Osteocyte (in vitro differentiated cells): ENCODE measurements at regions not wholly inside any gene's neighbourhood (a gene's known extent, or its start where the extent isn't known, plus 50 kb on each side); places are given as distances from the start of the nearest gene placed in this dataset.
"Not testable (repeated sequence)": the region's sequence is repeated elsewhere in the genome, so short reads cannot be mapped to it uniquely, and the experiment has no call there.

Experiments
- DNase-seq: peaks from one replicate; pipeline ENCODE4 v3.0.0; 2021; ENCODE audit warnings: mixed read lengths; ENCODE audit not compliant: unreplicated experiment; ENCODE audit errors: extremely low spot score
- H3K27ac Mint-ChIP-seq: one replicate; pipeline ENCODE4 v1.8.0; 2021; ENCODE audit warnings: mild to moderate bottlenecking, mixed read lengths; ENCODE audit not compliant: unreplicated experiment
- H3K27me3 Mint-ChIP-seq: one replicate; pipeline ENCODE4 v1.8.0; 2021; ENCODE audit warnings: mixed read lengths; ENCODE audit not compliant: unreplicated experiment
- H3K36me3 Mint-ChIP-seq: one replicate; pipeline ENCODE4 v1.8.0; 2021; ENCODE audit warnings: mixed read lengths; ENCODE audit not compliant: unreplicated experiment
- H3K4me1 Mint-ChIP-seq: one replicate; pipeline ENCODE4 v1.8.0; 2021; ENCODE audit warnings: mixed read lengths; ENCODE audit not compliant: unreplicated experiment
- H3K4me3 Mint-ChIP-seq: one replicate; pipeline ENCODE4 v1.8.0; 2021; ENCODE audit warnings: mild to moderate bottlenecking, moderate library complexity, mixed read lengths; ENCODE audit not compliant: unreplicated experiment
- H3K9me3 Mint-ChIP-seq: one replicate; pipeline ENCODE4 v1.8.0; 2021; ENCODE audit warnings: mixed read lengths; ENCODE audit not compliant: unreplicated experiment
- TF ChIP-seq, protein P1 (sequence below): fragments of 200-600 bp; sonication (generic); IDR thresholded peaks from 2 replicates; pipeline ENCODE4 v1.5.0; 2021; ENCODE audit warnings: antibody characterized with exemption, mild to moderate bottlenecking, moderate library complexity

DNA sequence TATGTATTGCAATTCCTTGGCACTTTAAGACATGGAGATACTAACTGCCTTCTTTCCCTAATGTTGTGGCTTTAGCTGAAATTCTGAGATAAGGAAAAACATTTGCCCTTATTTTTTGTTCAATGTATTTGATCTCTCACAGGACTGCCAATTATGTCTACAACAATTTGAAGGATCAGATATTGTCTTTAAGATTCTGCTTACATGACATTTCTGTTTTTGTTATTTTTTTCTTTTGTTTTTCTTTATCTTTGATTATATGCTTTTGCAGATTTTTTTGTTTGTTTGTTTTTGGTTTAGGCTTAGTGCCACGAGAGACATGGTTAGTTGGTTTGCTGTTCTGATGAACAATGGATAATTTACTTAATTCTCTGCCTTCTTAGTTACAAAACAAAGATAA is 303.3 kb downstream of the TECRL start:
- TF ChIP-seq, protein P1, sequence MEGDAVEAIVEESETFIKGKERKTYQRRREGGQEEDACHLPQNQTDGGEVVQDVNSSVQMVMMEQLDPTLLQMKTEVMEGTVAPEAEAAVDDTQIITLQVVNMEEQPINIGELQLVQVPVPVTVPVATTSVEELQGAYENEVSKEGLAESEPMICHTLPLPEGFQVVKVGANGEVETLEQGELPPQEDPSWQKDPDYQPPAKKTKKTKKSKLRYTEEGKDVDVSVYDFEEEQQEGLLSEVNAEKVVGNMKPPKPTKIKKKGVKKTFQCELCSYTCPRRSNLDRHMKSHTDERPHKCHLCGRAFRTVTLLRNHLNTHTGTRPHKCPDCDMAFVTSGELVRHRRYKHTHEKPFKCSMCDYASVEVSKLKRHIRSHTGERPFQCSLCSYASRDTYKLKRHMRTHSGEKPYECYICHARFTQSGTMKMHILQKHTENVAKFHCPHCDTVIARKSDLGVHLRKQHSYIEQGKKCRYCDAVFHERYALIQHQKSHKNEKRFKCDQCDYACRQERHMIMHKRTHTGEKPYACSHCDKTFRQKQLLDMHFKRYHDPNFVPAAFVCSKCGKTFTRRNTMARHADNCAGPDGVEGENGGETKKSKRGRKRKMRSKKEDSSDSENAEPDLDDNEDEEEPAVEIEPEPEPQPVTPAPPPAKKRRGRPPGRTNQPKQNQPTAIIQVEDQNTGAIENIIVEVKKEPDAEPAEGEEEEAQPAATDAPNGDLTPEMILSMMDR: no peak
- Mint-ChIP-seq H3K36me3 (no peaks in the 10 kb centered on the region), H3K27ac (no peak overlapping the region), H3K9me3 (no peaks in the 10 kb centered on the region), H3K4me1 (no peaks in the 10 kb centered on the region), H3K4me3 (no peak overlapping the region), H3K27me3 (peaks cover 6% of the 10 kb centered on the region)
- DNase-seq: no peak

DNA sequence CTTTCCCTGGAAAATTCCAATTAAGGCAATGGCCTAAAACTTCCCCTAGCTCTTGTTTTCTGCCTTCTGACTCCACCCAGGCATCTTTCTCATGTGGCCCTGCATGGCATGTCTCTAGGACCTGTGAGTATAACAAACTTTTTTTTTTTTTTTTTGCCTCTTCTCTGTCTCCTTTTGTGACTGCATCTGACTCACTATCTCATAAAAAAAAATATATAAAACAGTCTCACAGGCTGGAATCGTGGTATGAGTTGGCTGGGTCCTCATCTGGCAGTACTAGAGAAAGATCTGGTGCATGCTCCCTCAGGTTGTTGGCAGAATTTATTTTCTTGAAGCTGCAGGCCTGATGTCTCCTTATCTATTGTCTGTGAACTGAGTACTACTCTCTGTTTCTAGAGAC is 313.9 kb downstream of the TECRL start:
- TF ChIP-seq, protein P1: no peak
- H3K9me3 Mint-ChIP-seq: no peaks in the 10 kb centered on the region
- H3K36me3 Mint-ChIP-seq: no peaks in the 10 kb centered on the region
- H3K27ac Mint-ChIP-seq: no peak overlapping the region
- no peaks in the 10 kb centered on the region for H3K4me1 Mint-ChIP-seq
- H3K27me3 Mint-ChIP-seq: no peaks in the 10 kb centered on the region
- H3K4me3 Mint-ChIP-seq: no peak overlapping the region
- DNase-seq: no peak

DNA sequence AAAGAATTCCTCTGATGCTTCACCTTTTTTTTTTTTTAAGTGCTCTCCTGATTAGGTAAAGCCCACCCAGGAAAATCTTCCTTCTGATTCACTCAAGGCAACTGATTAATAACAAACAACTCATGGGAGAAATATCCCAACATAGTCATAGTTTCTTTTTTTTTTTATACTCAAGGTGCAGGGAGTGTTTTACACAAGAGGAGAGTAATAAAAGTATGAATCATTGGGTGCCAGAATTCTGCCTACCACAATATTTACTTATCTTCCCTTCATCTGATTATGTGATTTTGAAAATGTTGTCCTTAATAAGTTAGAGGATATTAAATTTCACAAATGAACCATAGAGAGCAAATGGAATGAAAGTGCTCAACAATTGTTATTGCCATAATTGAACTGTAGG is 329.9 kb downstream of the TECRL start:
- Mint-ChIP-seq H3K4me1 (no peaks in the 10 kb centered on the region), H3K27me3 (no peaks in the 10 kb centered on the region), H3K36me3 (no peaks in the 10 kb centered on the region), H3K4me3 (no peak overlapping the region), H3K9me3 (peaks cover 5% of the 10 kb centered on the region), H3K27ac (no peak overlapping the region)
- TF ChIP-seq, protein P1: no peak
- DNase-seq: no peak

DNA sequence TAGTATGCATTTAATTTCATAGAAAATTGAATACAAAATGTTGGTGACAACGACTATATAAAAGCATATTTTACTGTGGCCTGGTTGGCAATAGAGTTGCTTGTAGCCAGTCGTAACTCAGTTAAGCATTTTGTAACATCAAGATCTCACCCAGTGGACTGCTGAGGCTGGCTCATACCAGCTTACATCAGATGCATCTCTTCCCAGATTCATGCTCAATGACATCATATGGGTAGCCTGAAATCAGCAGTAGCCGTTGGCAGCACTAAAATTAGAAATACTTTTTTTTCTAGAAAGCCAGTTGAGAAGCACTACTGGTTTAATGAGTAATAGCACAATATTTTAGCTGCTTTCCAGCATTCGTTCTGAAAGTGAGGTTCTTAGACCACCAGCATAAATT is 341.2 kb downstream of the TECRL start:
- no peak for DNase-seq
- H3K4me1 Mint-ChIP-seq: no peaks in the 10 kb centered on the region
- no peaks in the 10 kb centered on the region for H3K27me3 Mint-ChIP-seq
- H3K27ac Mint-ChIP-seq: no peak overlapping the region
- H3K4me3 Mint-ChIP-seq: no peak overlapping the region
- no peaks in the 10 kb centered on the region for H3K36me3 Mint-ChIP-seq
- peaks cover 11% of the 10 kb centered on the region for H3K9me3 Mint-ChIP-seq
- TF ChIP-seq, protein P1: no peak

DNA sequence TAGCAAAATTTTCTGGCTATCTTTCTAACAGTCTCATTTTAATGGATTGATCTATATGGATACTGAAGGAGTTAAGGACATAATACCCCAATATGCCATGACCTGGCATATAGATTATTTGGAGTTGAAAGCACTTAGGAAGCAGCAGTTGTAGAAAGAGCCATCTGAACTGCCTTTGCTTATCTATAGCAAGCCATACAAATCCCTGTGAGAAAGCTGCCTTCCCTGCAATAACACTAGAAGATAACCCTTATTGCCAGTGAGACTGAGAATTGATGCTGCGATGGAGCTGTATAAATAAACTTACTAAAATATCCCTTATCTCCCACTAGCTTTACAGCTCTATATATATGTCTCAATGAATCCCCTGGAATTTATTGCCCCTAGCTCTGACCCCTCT is 346.3 kb downstream of the TECRL start:
- no peak overlapping the region for H3K27ac Mint-ChIP-seq
- TF ChIP-seq, protein P1: no peak
- DNase-seq: no peak
- no peak overlapping the region for H3K4me3 Mint-ChIP-seq
- H3K27me3 Mint-ChIP-seq: no peaks in the 10 kb centered on the region
- no peaks in the 10 kb centered on the region for H3K9me3 Mint-ChIP-seq
- H3K4me1 Mint-ChIP-seq: no peaks in the 10 kb centered on the region
- H3K36me3 Mint-ChIP-seq: no peaks in the 10 kb centered on the region

DNA sequence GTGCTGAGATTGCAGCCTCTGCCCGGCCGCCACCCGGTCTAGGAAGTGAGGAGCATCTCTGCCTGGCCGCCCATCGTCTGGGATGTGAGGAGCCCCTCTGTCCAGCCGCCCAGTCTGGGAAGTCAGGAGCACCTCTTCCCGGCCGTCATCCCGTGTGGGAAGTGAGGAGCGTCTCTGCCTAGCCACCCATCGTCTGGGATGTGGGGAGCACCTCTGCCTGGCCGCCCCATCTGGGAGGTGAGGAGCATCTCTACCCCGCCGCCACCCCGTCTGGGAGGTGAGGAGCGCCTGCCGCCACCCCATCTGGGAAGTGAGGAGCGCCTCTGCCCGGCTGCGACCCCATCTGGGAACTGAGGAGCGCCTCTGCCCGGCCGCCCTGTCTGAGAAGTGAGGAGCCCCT is 372.2 kb downstream of the TECRL start:
- not testable (repeated sequence) for H3K4me3 Mint-ChIP-seq, DNase-seq, H3K36me3 Mint-ChIP-seq, H3K27ac Mint-ChIP-seq, H3K4me1 Mint-ChIP-seq, H3K27me3 Mint-ChIP-seq
- peaks cover 25% of the 10 kb centered on the region for H3K9me3 Mint-ChIP-seq
